ENCODE measurements at regions not wholly inside any gene's neighbourhood (a gene's known extent, or its start where the extent isn't known, plus 50 kb on each side); places are given as distances from the start of the nearest gene placed in this dataset.

DNA sequence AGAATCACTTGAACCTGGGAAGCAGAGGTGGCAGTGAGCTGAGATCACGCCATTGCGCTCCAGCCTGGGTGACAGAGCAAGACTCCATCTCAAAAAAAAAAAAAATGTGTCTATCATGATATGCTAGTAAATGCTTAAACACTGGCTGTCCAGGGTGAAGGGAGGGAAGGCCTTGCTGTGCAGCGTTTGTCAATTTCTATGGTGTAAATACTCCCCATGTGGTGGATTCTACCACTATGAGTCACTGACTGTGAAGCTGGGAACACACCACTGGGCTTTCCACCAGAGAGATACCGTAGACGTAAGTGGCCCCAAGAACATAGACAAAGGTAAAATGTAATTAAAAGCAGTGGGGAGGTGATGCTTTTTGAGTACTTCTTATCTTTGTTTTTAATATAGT lies 51.3 kb upstream of the LEF1 start:
- H2BK12ac ChIP-seq (ENCODE audit: low read length): no peak overlapping the region
- H3K4me3 ChIP-seq (ENCODE audit: low read depth, low read length): no peak overlapping the region
- no peak overlapping the region for H4K8ac ChIP-seq (ENCODE audit: low read depth, low read length)
- H3K27me3 ChIP-seq (ENCODE audit: insufficient read depth, low read length): no peaks in the 10 kb centered on the region
- no peak overlapping the region for H4K12ac ChIP-seq (ENCODE audit: low read depth, low read length)
- WGBS (ENCODE audit: extremely low coverage, insufficient coverage, insufficient read length): no CpG with 5 or more reads among the region's 5 CpGs
- peaks cover 1% of the 10 kb centered on the region for H3K9me3 ChIP-seq (ENCODE audit: insufficient read depth, low read depth, low read length)
- no peak overlapping the region for H2BK120ac ChIP-seq (ENCODE audit: insufficient read depth, low read length, poor library complexity)
- H3K79me2 ChIP-seq (ENCODE audit: control insufficient read depth, insufficient read depth, low read length, poor library complexity): no peaks in the 10 kb centered on the region
- H2BK5ac ChIP-seq (ENCODE audit: low read depth, low read length, poor library complexity): no peak overlapping the region
- H3K9ac ChIP-seq (ENCODE audit: low read length): no peak overlapping the region
- H3K18ac ChIP-seq (ENCODE audit: low read length): no peak overlapping the region
- peaks cover 5% of the 10 kb centered on the region for H3K79me1 ChIP-seq (ENCODE audit: low read length)
- H3K4me1 ChIP-seq (ENCODE audit: control insufficient read depth in 1 of 2, insufficient read depth in 2 of 2, low read length in 2 of 2): peaks cover 3 to 5% of the 10 kb centered on the region in 2 experiments
- no peak overlapping the region for H2AFZ ChIP-seq (ENCODE audit: insufficient read depth, low read length, poor library complexity)
- no peak overlapping the region for H3K4me2 ChIP-seq (ENCODE audit: low read length)
- H2AK5ac ChIP-seq (ENCODE audit: low read length): no peak overlapping the region
- no peak overlapping the region for H3K14ac ChIP-seq (ENCODE audit: low read length)
- no peak overlapping the region for H3K27ac ChIP-seq (ENCODE audit: low read depth, low read length)
- H3K36me3 ChIP-seq (ENCODE audit: control insufficient read depth in 1 of 2, insufficient read depth in 2 of 2, low read length in 2 of 2): no peaks in the 10 kb centered on the region
- H3K23ac ChIP-seq (ENCODE audit: low read length): no peak overlapping the region
- no peak overlapping the region for H4K91ac ChIP-seq (ENCODE audit: low read depth, low read length)
- no peak overlapping the region for H3K4ac ChIP-seq (ENCODE audit: low read depth, low read length)
- DNase-seq: no peak

Data from trophoblast cell (in vitro differentiated cells and primary cell).